K562 (cell line): ENCODE measurements at regions not wholly inside any gene's neighbourhood (a gene's known extent, or its start where the extent isn't known, plus 50 kb on each side); places are given as distances from the start of the nearest gene placed in this dataset.

Source experiments
- AFF4 ChIP-seq: sonication (generic); formaldehyde crosslinking; IDR thresholded peaks from 2 replicates; pipeline ENCODE4 v1.8.0; 2023; ENCODE audit warnings: mild to moderate bottlenecking, missing genetic modification reagents
- ARID3A ChIP-seq: IDR thresholded peaks from 2 replicates; pipeline ENCODE4 v1.6.1; 2012; ENCODE audit warnings: low read depth, low read length, improper control_type of control experiment, borderline replicate concordance
- ARNT ChIP-seq, 2 experiments: fragments of 450-650 bp; IDR thresholded peaks; 2 replicates each; pipeline ENCODE4 v1.6.1; 2016; ENCODE audit warnings: mild to moderate bottlenecking in 1 of 2
- CBFB ChIP-seq: sonication (generic); formaldehyde crosslinking; IDR thresholded peaks from 2 replicates; pipeline ENCODE4 v1.4.0; 2020; ENCODE audit warnings: mild to moderate bottlenecking, missing genetic modification reagents
- DPF2 ChIP-seq: fragments of 450-650 bp; IDR thresholded peaks from 2 replicates; pipeline ENCODE4 v1.6.1; 2016
- EWSR1 ChIP-seq: fragments of 450-650 bp; IDR thresholded peaks from 2 replicates; pipeline ENCODE4 v1.6.1; 2018; ENCODE audit warnings: borderline replicate concordance, mild to moderate bottlenecking, low read depth, moderate library complexity; ENCODE audit not compliant: partially characterized antibody
- HMG20A ChIP-seq: fragments of 450-650 bp; formaldehyde crosslinking; conservative IDR thresholded peaks from 2 replicates; pipeline ENCODE4 v1.4.0; 2020; ENCODE audit warnings: mild to moderate bottlenecking, mixed read lengths
- HMGXB4 ChIP-seq: sonication (generic); formaldehyde crosslinking; IDR thresholded peaks from 2 replicates; pipeline ENCODE4 v1.8.1; 2023; ENCODE audit warnings: mild to moderate bottlenecking, missing genetic modification reagents
- MIER1 ChIP-seq: fragments of 450-650 bp; IDR thresholded peaks from 2 replicates; pipeline ENCODE4 v1.6.1; 2016; ENCODE audit warnings: antibody characterized with exemption, mild to moderate bottlenecking, low read depth
- PREB ChIP-seq: sonication (generic); formaldehyde crosslinking; IDR thresholded peaks from 2 replicates; pipeline ENCODE4 v1.8.1; 2023; ENCODE audit warnings: mild to moderate bottlenecking, missing genetic modification reagents
- RBBP5 ChIP-seq: fragments of 200-600 bp; sonication (generic); IDR thresholded peaks from 2 replicates; pipeline ENCODE4 v1.6.1; 2012; ENCODE audit warnings: borderline replicate concordance, mild to moderate bottlenecking, low read length, control low read depth, inconsistent platforms; ENCODE audit not compliant: insufficient read depth, poor library complexity, severe bottlenecking
- SMAD1 ChIP-seq: fragments of 150-350 bp; IDR thresholded peaks from 2 replicates; pipeline ENCODE4 v1.6.1; 2014; ENCODE audit warnings: low read length, low read depth; ENCODE audit not compliant: partially characterized antibody
- SMAD4 ChIP-seq: fragments of 250-450 bp; sonication (Bioruptor Pico); conservative IDR thresholded peaks from 2 replicates; pipeline ENCODE4 v1.8.0; 2021; ENCODE audit warnings: inconsistent platforms, mild to moderate bottlenecking, moderate library complexity
- ZNF512 ChIP-seq: IDR thresholded peaks from 2 replicates; pipeline ENCODE4 v1.6.1; 2016; ENCODE audit warnings: missing genetic modification characterization, missing compliant biosample characterization

GRCh38 chr6:26251354-26252076 is 113.5 kb upstream of the BTN3A2 start (continued):
- TF ChIP-seq CBFB (peak; percentile 19; the same call in 1 of the 2 replicates), ARID3A (peak; percentile 33; the same call in 1 of the 2 replicates), EWSR1 (no peak), HMG20A (CRISPR knock-in tag) (no peak), ZNF512 (tag) (no peak), ARNT (IDR thresholded peaks at IDR 0.05) (no peak), HMGXB4 (no peak), SMAD4 (CRISPR knock-in tag) (no peak), MIER1 (no peak), SMAD1 (peak; percentile 60), AFF4 (peak; percentile 95), RBBP5 (no peak), DPF2 (no peak), PREB (CRISPR knock-in tag) (peak; percentile 86; the same call in 1 of the 2 replicates)
